Peyer's patch (tissue), 4 donors: ENCODE measurements at regions not wholly inside any gene's neighbourhood (a gene's known extent, or its start where the extent isn't known, plus 50 kb on each side); places are given as distances from the start of the nearest gene placed in this dataset.

Source experiments
- DNase-seq, 3 donors: peaks; one replicate each; pipeline ENCODE4 v3.0.0-alpha.2; 2017 to 2019
- H3K27ac ChIP-seq, 4 donors: fragments of 200-600 bp; sonication (generic); one replicate each; pipeline ENCODE4 v1.5.1; 2016 to 2019
- H3K27me3 ChIP-seq, 2 donors: fragments of 200-600 bp; sonication (generic); one replicate each; pipeline ENCODE4 v1.5.1; 2019
- H3K36me3 ChIP-seq, 3 donors: fragments of 200-600 bp; sonication (generic); one replicate each; pipeline ENCODE4 v1.5.1; 2016 to 2019
- H3K4me1 ChIP-seq, 4 donors: fragments of 200-600 bp; sonication (generic); one replicate each; pipeline ENCODE4 v1.5.1; 2016 to 2019
- H3K4me3 ChIP-seq, 4 donors: fragments of 200-600 bp; sonication (generic); 1 replicate in 3 of 4; 2 replicates in 1 of 4; pipeline ENCODE4 v1.5.1; 2016 to 2019; ENCODE audit warnings: mild to moderate bottlenecking in 1 of 4
- H3K9me3 ChIP-seq, 4 donors: fragments of 200-600 bp; sonication (generic); one replicate each; pipeline ENCODE4 v1.5.1; 2016 to 2019; ENCODE audit warnings: mild to moderate bottlenecking in 1 of 4
- CTCF ChIP-seq, 6 experiments: fragments of 450-650 bp in 4 of 6; fragments of 200-600 bp in 2 of 6; sonication (generic) in 1 of 6; IDR thresholded peaks; one replicate each; pipeline ENCODE4 v1.5.1; 2017 to 2019; ENCODE audit warnings: antibody characterized with exemption in 6 of 6, mild to moderate bottlenecking in 3 of 6, moderate library complexity in 1 of 6
- POLR2A ChIP-seq, 2 donors: fragments of 450-650 bp; IDR thresholded peaks; one replicate each; pipeline ENCODE4 v1.5.1; 2017; ENCODE audit warnings: antibody characterized with exemption in 2 of 2, mild to moderate bottlenecking in 2 of 2, moderate library complexity in 2 of 2

DNA sequence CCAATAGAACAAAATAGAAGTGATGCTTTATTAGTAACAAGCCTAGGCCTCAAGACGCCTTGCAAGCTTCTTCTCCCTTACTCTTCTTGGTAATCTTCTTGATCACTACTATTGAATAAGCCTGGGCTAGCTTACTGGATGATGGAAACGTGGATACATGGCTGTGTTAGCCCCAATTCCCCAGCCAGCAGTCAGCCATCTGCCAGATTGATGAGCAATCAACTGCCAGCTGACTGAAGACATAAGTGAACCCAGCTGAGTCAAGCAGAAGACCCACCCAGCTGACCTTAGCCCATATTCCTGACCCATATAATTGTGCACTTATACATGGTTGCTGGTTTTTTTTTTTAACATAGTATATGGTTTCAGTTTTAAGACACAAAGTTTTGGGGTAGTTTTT is 130.4 kb downstream of the DHX15 start:
- Histone ChIP-seq H3K27ac (no peak overlapping the region), H3K9me3 (no peaks in the 10 kb centered on the region), H3K4me1 (no peaks in the 10 kb centered on the region), H3K4me3 (no peak overlapping the region), H3K27me3 (no peaks in the 10 kb centered on the region), H3K36me3 (no peaks in the 10 kb centered on the region)
- no peak for DNase-seq
- TF ChIP-seq POLR2A (IDR thresholded peaks at IDR 0.05) (no peak), CTCF (IDR thresholded peaks at IDR 0.05) (no peak)

DNA sequence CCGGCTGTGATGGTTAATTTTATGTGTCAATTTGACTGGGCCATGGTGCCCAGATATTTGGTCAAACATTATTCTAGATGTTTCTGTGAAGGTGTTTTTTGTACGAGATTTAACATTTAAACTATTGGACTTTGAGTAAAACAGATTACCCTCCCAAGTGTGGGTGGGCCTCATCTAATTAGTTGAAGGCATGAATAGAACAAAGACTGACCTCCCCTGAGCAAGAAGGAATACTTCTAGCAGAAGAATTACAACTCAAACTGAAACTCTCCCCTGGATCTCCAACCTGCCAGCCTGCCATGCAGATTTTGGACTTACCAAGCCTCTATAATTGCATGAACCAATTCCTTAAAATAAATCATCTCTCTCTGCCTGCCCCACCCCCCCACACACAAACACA is 132.5 kb downstream of the DHX15 start:
- DNase-seq, result no peak
- no peak overlapping the region for H3K27ac ChIP-seq
- no peak for TF ChIP-seq CTCF (IDR thresholded peaks at IDR 0.05)
- no peaks in the 10 kb centered on the region for H3K36me3 ChIP-seq
- no peaks in the 10 kb centered on the region for H3K9me3 ChIP-seq
- no peaks in the 10 kb centered on the region for H3K4me1 ChIP-seq
- H3K27me3 ChIP-seq, result no peaks in the 10 kb centered on the region
- H3K4me3 ChIP-seq, result no peak overlapping the region

DNA sequence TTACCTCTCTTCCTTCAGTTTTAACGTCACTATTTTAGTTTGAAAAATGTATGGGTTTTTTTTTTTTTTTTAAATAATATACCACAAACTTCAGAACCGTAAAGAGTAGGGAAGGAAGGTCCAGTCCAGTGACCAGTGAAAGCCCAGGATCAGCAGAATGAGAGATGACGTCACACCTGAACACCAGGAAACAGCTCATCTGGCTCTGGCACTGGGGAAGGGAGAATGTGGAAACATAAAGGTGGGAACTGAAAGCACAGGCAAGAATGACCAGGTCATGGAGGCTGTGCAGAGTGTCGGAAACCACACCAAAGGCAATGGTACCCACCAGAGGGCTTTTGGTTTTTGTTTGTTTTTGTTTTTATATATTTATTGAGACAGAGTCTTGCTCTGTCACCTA is 141.2 kb downstream of the DHX15 start:
- no peak for DNase-seq
- Histone ChIP-seq H3K27ac (no peak overlapping the region), H3K4me3 (no peak overlapping the region), H3K36me3 (no peaks in the 10 kb centered on the region), H3K27me3 (no peaks in the 10 kb centered on the region), H3K4me1 (no peaks in the 10 kb centered on the region), H3K9me3 (no peaks in the 10 kb centered on the region)
- no peak for TF ChIP-seq CTCF (IDR thresholded peaks at IDR 0.05)
- TF ChIP-seq POLR2A (IDR thresholded peaks at IDR 0.05), result no peak

- no peak overlapping the region for H3K27ac ChIP-seq
- H3K9me3 ChIP-seq, result no peaks in the 10 kb centered on the region
- H3K4me3 ChIP-seq, result no peak overlapping the region
- H3K4me1 ChIP-seq, result no peaks in the 10 kb centered on the region
- no peaks in the 10 kb centered on the region for H3K27me3 ChIP-seq
- no peak for DNase-seq
- no peak for TF ChIP-seq CTCF (IDR thresholded peaks at IDR 0.05)
- no peak for TF ChIP-seq POLR2A (IDR thresholded peaks at IDR 0.05)
- no peaks in the 10 kb centered on the region for H3K36me3 ChIP-seq
Measured at GRCh38 chr4:24440765-24441164, 143.6 kb downstream of the DHX15 start.

DNA sequence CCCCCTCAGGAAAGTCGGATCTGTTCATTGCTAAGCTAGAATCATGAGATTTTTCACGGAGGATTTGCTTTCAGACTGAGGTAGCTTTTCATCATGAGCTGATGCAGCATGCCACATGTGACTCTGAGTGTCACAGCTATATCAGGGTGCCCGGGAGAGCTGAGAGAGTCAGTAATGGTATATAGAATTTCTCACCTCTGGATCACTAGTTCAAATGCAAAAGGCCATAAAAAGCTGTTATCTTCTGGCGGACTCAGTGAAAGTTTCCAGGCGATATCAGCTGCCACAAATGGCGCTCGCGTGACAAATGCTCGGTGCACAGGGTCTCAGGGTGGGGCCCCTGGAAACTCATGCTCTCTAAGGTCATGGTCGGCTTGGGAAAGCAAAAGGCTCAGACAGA is 150.1 kb downstream of the DHX15 start:
- DNase-seq, result no peak
- H3K36me3 ChIP-seq, result no peaks in the 10 kb centered on the region
- no peaks in the 10 kb centered on the region for H3K4me1 ChIP-seq
- no peak for TF ChIP-seq POLR2A (IDR thresholded peaks at IDR 0.05)
- no peak for TF ChIP-seq CTCF (IDR thresholded peaks at IDR 0.05)
- H3K4me3 ChIP-seq, result no peak overlapping the region
- H3K27me3 ChIP-seq, result no peaks in the 10 kb centered on the region
- H3K9me3 ChIP-seq, result no peaks in the 10 kb centered on the region
- no peak overlapping the region for H3K27ac ChIP-seq

- no peak overlapping the region for H3K27ac ChIP-seq
- no peak for DNase-seq
- no peaks in the 10 kb centered on the region for H3K36me3 ChIP-seq
- H3K9me3 ChIP-seq, result no peaks in the 10 kb centered on the region
- no peaks in the 10 kb centered on the region for H3K4me1 ChIP-seq
- no peak for TF ChIP-seq CTCF (IDR thresholded peaks at IDR 0.05)
- H3K27me3 ChIP-seq, result no peaks in the 10 kb centered on the region
- H3K4me3 ChIP-seq, result no peak overlapping the region
Measured at GRCh38 chr4:24433515-24434214, 150.7 kb downstream of the DHX15 start.
